MM.1S (cell line): ENCODE measurements at regions not wholly inside any gene's neighbourhood (a gene's known extent, or its start where the extent isn't known, plus 50 kb on each side); places are given as distances from the start of the nearest gene placed in this dataset.

ENCODE experiments used
- CTCF ChIP-seq: fragments of 300-600 bp; sonication (generic); IDR thresholded peaks from 2 replicates; pipeline ENCODE4 v1.5.1; 2016; ENCODE audit warnings: antibody characterized with exemption, low read length, mixed read lengths
- EZH2phosphoT487 ChIP-seq: fragments of 300-600 bp; sonication (generic); IDR thresholded peaks from 2 replicates; pipeline ENCODE4 v1.6.1; 2018; ENCODE audit warnings: antibody characterized with exemption, low read length

GRCh38 chr17:70771804-70772386 is 602.6 kb downstream of the KCNJ2 start:
- TF ChIP-seq CTCF (no peak), EZH2phosphoT487 (no peak)
